ENCODE measurements at regions not wholly inside any gene's neighbourhood (a gene's known extent, or its start where the extent isn't known, plus 50 kb on each side); places are given as distances from the start of the nearest gene placed in this dataset.
"Not testable (repeated sequence)": the region's sequence is repeated elsewhere in the genome, so short reads cannot be mapped to it uniquely, and the experiment has no call there.

- no peaks in the 10 kb centered on the region for H3K36me3 Mint-ChIP-seq (ENCODE audit: low read depth)
- no peaks in the 10 kb centered on the region for H3K4me1 Mint-ChIP-seq (ENCODE audit: low read depth)
- no peak overlapping the region for H3K4me3 Mint-ChIP-seq
- DNase-seq (ENCODE audit: low spot score): no peak
- no peak overlapping the region for H3K27ac Mint-ChIP-seq
- no peaks in the 10 kb centered on the region for H3K9me3 Mint-ChIP-seq
- no peaks in the 10 kb centered on the region for H3K27me3 Mint-ChIP-seq (ENCODE audit: low read depth)
Measured at GRCh38 chr6:101108286-101108685, 227.2 kb upstream of the ASCC3 start.

DNA sequence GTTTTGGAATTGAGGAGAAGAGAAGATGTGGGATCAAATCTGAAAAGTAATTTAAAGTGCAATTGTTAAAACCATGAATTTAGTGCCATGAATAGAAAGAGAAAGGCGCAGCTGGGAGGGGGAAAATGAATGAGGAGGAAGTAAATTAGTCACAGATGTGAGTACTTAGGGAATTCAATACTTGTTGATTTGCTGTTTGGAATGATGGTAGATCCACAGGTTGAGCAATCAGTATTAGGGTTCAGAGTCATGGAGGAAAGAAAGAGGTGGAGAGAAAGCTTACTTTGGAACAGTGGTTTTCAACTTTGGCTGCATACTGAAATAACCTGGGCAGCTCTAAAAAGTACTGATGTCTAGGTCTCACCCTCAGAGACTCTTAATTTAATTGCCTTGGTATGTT, 229.7 kb upstream of the ASCC3 start:
- no peak overlapping the region for H3K27ac Mint-ChIP-seq
- H3K36me3 Mint-ChIP-seq (ENCODE audit: low read depth): no peaks in the 10 kb centered on the region
- no peaks in the 10 kb centered on the region for H3K4me1 Mint-ChIP-seq (ENCODE audit: low read depth)
- H3K4me3 Mint-ChIP-seq: no peak overlapping the region
- no peak for DNase-seq (ENCODE audit: low spot score)
- H3K27me3 Mint-ChIP-seq (ENCODE audit: low read depth): no peaks in the 10 kb centered on the region
- H3K9me3 Mint-ChIP-seq: no peaks in the 10 kb centered on the region

DNA sequence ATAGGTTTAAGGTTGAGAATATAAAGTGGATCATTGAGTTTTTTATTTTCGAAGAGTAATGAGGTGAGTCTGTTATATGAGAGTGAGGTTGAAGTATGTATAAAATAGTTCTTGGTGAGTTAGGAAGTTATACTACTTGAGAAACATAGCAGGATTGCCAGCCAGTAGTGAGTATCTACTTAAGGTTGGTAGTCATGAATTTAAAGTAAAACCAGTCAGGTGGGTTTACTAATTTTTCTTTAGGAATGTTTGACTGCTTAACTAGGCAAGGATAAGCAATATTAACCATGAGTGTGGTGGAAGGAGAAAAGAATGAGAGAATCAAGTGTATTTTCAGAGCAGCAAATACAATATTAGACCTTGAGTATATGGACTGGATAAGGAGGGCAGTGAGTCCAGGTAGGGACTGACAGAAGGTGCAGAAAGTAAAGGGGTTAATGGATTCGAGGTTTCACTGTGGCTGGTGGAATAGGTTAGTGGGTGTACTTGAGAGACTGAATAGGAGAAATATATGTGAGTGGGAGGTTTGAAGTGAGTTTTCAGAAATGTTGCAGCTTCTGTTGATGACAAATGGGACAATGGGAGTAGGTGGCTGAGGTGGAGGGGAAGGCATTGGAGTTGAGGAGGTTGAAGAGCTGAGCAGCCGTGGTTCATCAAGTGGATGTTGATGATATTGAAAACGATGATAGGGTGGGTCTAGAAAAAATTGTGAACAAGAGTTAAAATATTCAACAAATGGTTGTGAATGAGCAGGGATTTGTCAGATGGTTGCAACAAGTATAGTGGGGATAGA, 232.5 kb upstream of the ASCC3 start:
- H3K27me3 Mint-ChIP-seq (ENCODE audit: low read depth): no peaks in the 10 kb centered on the region
- no peaks in the 10 kb centered on the region for H3K9me3 Mint-ChIP-seq
- no peaks in the 10 kb centered on the region for H3K4me1 Mint-ChIP-seq (ENCODE audit: low read depth)
- H3K36me3 Mint-ChIP-seq (ENCODE audit: low read depth): no peaks in the 10 kb centered on the region
- no peak overlapping the region for H3K27ac Mint-ChIP-seq
- no peak overlapping the region for H3K4me3 Mint-ChIP-seq
- no peak for DNase-seq (ENCODE audit: low spot score)

- Mint-ChIP-seq H3K4me3 (no peak overlapping the region), H3K36me3 (ENCODE audit: low read depth) (no peaks in the 10 kb centered on the region), H3K9me3 (no peaks in the 10 kb centered on the region), H3K27ac (no peak overlapping the region), H3K4me1 (ENCODE audit: low read depth) (no peaks in the 10 kb centered on the region), H3K27me3 (ENCODE audit: low read depth) (no peaks in the 10 kb centered on the region)
- no peak for DNase-seq (ENCODE audit: low spot score)
Measured at GRCh38 chr6:101114703-101115102, 233.6 kb upstream of the ASCC3 start.

DNA sequence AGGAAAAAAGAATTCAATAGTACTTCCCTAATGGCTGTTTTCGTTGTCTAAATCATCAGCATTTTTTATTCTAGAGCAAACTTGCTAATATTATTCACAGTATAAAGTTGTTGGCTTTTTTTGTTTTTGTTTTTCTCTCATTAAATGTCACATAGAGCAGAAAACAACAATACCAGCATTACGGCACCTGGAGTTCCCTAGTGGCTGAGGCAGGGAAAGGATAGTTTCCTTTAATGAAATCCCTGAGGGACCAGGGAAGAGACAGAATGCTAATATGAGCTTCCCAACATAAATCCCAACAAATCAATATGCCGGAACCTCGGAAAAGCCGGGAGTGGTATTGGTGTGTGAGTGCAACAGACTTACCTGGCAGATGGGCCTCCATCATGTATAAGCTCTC, 235.2 kb upstream of the ASCC3 start:
- Mint-ChIP-seq H3K27me3 (ENCODE audit: low read depth) (no peaks in the 10 kb centered on the region), H3K4me1 (ENCODE audit: low read depth) (no peaks in the 10 kb centered on the region), H3K36me3 (ENCODE audit: low read depth) (no peaks in the 10 kb centered on the region)

GRCh38 chr6:101117393-101118135, 236.4 kb upstream of the ASCC3 start:
- Mint-ChIP-seq H3K4me3 (no peak overlapping the region), H3K27ac (no peak overlapping the region), H3K9me3 (no peaks in the 10 kb centered on the region)

More for the DNA sequence above, 235.2 kb upstream of the ASCC3 start:
- DNase-seq (ENCODE audit: low spot score): no peak
- H3K27ac Mint-ChIP-seq: no peak overlapping the region
- no peaks in the 10 kb centered on the region for H3K9me3 Mint-ChIP-seq
- H3K4me3 Mint-ChIP-seq: no peak overlapping the region

DNA sequence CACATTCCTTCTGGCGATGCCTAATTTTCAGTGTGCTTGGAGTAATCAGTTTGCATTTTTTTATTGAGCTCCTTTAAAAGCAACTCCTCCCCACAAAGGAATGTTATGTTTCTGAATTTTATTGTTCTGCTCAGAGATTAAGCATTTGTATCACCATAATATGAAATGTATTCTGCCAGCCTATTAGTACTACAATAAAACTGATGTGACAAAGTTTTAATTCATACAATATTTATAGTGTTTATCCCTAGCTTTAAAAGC, 236.9 kb upstream of the ASCC3 start:
- Mint-ChIP-seq H3K4me1 (ENCODE audit: low read depth) (no peaks in the 10 kb centered on the region), H3K4me3 (no peak overlapping the region), H3K36me3 (ENCODE audit: low read depth) (no peaks in the 10 kb centered on the region), H3K27ac (no peak overlapping the region), H3K27me3 (ENCODE audit: low read depth) (no peaks in the 10 kb centered on the region), H3K9me3 (no peaks in the 10 kb centered on the region)
- DNase-seq (ENCODE audit: low spot score): no peak

More at GRCh38 chr6:101117393-101118135, 236.4 kb upstream of the ASCC3 start:
- H3K4me1 Mint-ChIP-seq (ENCODE audit: low read depth): no peaks in the 10 kb centered on the region
- H3K36me3 Mint-ChIP-seq (ENCODE audit: low read depth): no peaks in the 10 kb centered on the region
- DNase-seq (ENCODE audit: low spot score): no peak
- H3K27me3 Mint-ChIP-seq (ENCODE audit: low read depth): no peaks in the 10 kb centered on the region

DNA sequence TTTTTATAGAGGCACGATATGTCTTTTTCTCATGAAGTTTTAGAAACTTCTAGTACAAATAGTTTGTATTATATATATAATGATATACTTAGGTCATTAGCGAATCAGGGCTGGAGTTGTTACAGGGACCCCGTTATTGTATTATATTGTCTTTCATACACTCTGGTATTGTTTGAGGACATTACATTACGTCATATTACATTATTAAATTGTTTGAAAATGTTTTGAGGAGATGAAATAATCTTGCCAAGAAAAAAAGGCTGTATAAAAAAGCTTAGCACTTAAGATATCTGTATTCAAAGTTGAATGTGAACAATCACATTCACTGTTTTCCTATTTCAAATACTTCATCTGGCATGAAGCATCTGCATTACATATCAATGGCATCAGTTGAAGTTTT, 239.6 kb upstream of the ASCC3 start:
- Mint-ChIP-seq H3K27me3 (ENCODE audit: low read depth) (no peaks in the 10 kb centered on the region), H3K4me3 (no peak overlapping the region), H3K36me3 (ENCODE audit: low read depth) (no peaks in the 10 kb centered on the region), H3K4me1 (ENCODE audit: low read depth) (no peaks in the 10 kb centered on the region), H3K27ac (no peak overlapping the region), H3K9me3 (no peaks in the 10 kb centered on the region)
- no peak for DNase-seq (ENCODE audit: low spot score)

- no peak for DNase-seq (ENCODE audit: low spot score)
- Mint-ChIP-seq H3K27ac (no peak overlapping the region), H3K27me3 (ENCODE audit: low read depth) (no peaks in the 10 kb centered on the region), H3K4me1 (ENCODE audit: low read depth) (no peaks in the 10 kb centered on the region), H3K4me3 (no peak overlapping the region), H3K9me3 (no peaks in the 10 kb centered on the region), H3K36me3 (ENCODE audit: low read depth) (no peaks in the 10 kb centered on the region)
Measured at GRCh38 chr6:101125380-101125971, 244.3 kb upstream of the ASCC3 start.

DNA sequence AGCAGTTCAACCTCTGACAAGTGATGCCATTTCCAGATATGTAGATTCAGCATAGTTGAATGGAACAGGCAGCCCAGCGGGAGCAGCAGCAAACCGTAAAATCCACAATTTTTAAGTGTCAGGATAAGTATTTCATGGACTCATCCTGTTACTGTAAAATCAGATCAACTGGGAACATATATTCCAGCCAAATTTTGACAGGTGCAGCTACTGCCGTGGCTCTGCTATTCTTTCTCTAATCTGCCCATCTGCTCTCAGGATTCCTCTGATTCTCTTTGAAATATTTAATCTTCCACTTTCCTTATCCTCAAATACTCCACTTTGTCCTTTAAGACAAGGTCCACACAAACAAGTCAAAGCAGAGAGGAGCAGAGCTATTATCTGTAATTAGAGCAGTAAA, 245.4 kb upstream of the ASCC3 start:
- Mint-ChIP-seq H3K9me3 (no peaks in the 10 kb centered on the region), H3K4me1 (ENCODE audit: low read depth) (no peaks in the 10 kb centered on the region), H3K4me3 (no peak overlapping the region), H3K36me3 (ENCODE audit: low read depth) (no peaks in the 10 kb centered on the region), H3K27me3 (ENCODE audit: low read depth) (no peaks in the 10 kb centered on the region), H3K27ac (no peak overlapping the region)
- no peak for DNase-seq (ENCODE audit: low spot score)

- no peak overlapping the region for H3K4me3 Mint-ChIP-seq
- no peaks in the 10 kb centered on the region for H3K36me3 Mint-ChIP-seq (ENCODE audit: low read depth)
- H3K4me1 Mint-ChIP-seq (ENCODE audit: low read depth): no peaks in the 10 kb centered on the region
- H3K9me3 Mint-ChIP-seq: no peaks in the 10 kb centered on the region
- H3K27ac Mint-ChIP-seq: no peak overlapping the region
- no peak for DNase-seq (ENCODE audit: low spot score)
- H3K27me3 Mint-ChIP-seq (ENCODE audit: low read depth): no peaks in the 10 kb centered on the region
Measured at GRCh38 chr6:101129851-101130250, 248.7 kb upstream of the ASCC3 start.

DNA sequence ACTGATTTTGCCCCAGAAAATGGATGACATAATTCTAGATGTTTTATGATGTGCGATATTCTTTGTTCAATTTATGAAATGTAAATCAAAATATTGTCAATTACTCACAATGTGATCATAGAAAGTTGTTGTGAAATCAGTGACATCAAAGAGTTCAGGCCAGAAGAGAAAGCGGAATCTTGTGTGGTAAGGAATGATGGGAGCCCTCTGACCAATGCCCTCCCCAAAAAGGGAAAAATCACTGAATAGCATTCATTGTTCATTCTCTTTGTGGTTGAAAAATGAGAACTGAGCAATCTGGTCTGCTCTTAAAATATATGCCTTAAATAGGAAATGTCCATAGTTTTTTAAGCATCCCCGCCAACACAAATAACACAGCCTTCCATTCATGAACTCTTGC, 247.1 kb upstream of the GRIK2 start:
- H3K36me3 Mint-ChIP-seq (ENCODE audit: low read depth): no peaks in the 10 kb centered on the region
- H3K9me3 Mint-ChIP-seq: no peaks in the 10 kb centered on the region
- no peak overlapping the region for H3K27ac Mint-ChIP-seq
- DNase-seq (ENCODE audit: low spot score): no peak
- H3K4me1 Mint-ChIP-seq (ENCODE audit: low read depth): no peaks in the 10 kb centered on the region
- no peaks in the 10 kb centered on the region for H3K27me3 Mint-ChIP-seq (ENCODE audit: low read depth)
- no peak overlapping the region for H3K4me3 Mint-ChIP-seq

GRCh38 chr6:101150226-101150625, 243.3 kb upstream of the GRIK2 start:
- H3K4me3 Mint-ChIP-seq: no peak overlapping the region
- H3K27me3 Mint-ChIP-seq (ENCODE audit: low read depth): no peaks in the 10 kb centered on the region
- no peak overlapping the region for H3K27ac Mint-ChIP-seq
- DNase-seq (ENCODE audit: low spot score): no peak
- H3K9me3 Mint-ChIP-seq: no peaks in the 10 kb centered on the region
- no peaks in the 10 kb centered on the region for H3K36me3 Mint-ChIP-seq (ENCODE audit: low read depth)
- H3K4me1 Mint-ChIP-seq (ENCODE audit: low read depth): no peaks in the 10 kb centered on the region

DNA sequence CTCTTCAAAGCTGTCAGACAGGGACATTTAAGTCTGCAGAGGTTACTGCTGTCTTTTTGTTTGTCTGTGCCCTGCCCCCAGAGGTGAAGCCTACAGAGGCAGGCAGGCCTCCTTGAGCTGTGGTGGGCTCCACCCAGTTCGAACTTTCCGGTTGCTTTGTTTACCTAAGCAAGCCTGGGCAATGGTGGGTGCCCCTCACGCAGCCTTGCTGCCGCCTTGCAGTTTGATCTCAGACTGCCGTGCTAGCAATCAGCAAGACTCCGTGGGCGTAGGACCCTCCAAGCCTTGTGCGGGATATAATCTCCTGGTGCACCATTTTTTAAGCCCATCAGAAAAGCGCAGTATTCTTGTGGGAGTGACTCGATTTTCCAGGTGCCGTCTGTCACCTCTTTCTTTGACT, 235.9 kb upstream of the GRIK2 start:
- not testable (repeated sequence) for H3K4me1 Mint-ChIP-seq (ENCODE audit: low read depth); H3K27me3 Mint-ChIP-seq (ENCODE audit: low read depth); H3K27ac Mint-ChIP-seq

More for the DNA sequence above, 235.9 kb upstream of the GRIK2 start:
- not testable (repeated sequence) for H3K36me3 Mint-ChIP-seq (ENCODE audit: low read depth); DNase-seq (ENCODE audit: low spot score); H3K4me3 Mint-ChIP-seq; H3K9me3 Mint-ChIP-seq

Measured in T-helper 2 cell treated with Interferon-gamma antibody and Interleukin-4, amounts not matched to agents 5 μg/mL and 100 μg/mL, for 36 hours (primary cell).